GM12872 (cell line): ENCODE measurements at regions not wholly inside any gene's neighbourhood (a gene's known extent, or its start where the extent isn't known, plus 50 kb on each side); places are given as distances from the start of the nearest gene placed in this dataset.

ENCODE experiments used
- TF ChIP-seq, protein P1 (sequence below): IDR thresholded peaks from 3 replicates; pipeline ENCODE4 v1.5.1; 2011; ENCODE audit warnings: low read depth, mild to moderate bottlenecking, low read length, moderate library complexity; ENCODE audit not compliant: insufficient read depth

DNA sequence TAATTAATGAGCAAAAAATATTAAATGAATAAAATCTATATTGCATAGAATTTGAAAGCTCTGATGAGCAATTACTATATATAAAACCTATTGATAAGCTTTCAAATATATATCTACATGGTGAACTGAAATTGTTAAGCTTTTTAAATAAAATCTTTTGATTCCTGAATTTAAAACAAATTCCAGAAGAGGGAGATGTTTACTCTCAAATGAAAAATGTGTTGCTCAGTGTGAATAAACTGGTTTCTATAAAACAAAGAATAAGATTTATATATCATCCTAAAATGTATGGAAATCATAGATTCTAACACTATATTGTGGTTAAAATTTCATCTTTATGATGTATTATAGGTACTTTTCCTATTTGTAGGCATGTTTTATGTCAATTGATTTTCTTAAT, 171.5 kb upstream of the SLITRK6 start:
- TF ChIP-seq, protein P1, sequence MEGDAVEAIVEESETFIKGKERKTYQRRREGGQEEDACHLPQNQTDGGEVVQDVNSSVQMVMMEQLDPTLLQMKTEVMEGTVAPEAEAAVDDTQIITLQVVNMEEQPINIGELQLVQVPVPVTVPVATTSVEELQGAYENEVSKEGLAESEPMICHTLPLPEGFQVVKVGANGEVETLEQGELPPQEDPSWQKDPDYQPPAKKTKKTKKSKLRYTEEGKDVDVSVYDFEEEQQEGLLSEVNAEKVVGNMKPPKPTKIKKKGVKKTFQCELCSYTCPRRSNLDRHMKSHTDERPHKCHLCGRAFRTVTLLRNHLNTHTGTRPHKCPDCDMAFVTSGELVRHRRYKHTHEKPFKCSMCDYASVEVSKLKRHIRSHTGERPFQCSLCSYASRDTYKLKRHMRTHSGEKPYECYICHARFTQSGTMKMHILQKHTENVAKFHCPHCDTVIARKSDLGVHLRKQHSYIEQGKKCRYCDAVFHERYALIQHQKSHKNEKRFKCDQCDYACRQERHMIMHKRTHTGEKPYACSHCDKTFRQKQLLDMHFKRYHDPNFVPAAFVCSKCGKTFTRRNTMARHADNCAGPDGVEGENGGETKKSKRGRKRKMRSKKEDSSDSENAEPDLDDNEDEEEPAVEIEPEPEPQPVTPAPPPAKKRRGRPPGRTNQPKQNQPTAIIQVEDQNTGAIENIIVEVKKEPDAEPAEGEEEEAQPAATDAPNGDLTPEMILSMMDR: no peak

GRCh38 chr13:85969331-85969730, 170.1 kb upstream of the SLITRK6 start:
- TF ChIP-seq, protein P1: no peak

DNA sequence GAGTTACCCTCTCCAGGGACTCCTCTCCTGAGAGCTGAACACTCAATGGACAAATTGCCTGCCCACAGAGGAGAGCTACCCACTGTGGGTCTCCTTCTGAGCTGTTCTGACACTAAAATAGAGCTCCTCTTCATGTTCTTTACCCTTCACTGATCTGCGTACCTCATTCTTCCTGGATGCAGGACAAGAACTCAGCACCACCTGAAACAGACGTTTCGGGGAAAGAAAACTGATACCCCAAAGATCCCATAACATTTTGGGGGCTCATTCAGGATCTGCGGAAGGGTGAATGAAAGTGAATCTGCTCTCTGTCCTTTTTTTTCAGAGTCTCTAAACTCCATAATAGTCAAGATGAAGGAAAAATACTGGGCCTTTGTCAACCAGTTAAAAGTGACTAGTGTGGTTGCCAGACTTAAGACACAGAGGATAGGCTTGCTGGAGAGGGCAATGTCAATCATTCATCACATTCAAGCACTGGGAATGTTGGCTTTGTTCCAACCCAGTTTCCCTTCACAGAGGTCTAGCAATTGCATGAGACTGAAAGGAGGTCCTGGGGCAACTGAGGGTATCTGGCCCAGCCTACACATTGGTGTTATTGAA, 136.7 kb upstream of the SLITRK6 start:
- TF ChIP-seq, protein P1: no peak

DNA sequence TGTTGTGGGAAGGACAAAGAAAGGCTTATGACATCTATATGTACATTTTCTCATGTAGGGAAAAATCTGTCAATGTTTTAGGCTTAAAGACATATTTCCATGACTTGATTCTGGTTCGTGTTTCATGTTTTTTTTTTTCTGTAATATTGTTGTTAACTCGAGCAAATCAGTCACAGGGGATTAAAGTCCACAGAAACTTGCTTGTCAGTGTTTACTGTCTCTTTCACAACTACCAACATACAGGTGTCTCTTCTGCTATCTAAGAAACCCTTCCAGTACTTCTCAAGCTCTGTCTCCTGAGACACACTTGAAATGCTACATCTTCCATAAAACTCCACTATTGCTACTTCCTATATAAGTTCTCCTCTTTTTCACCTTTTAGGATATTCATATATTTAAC, 130.9 kb upstream of the SLITRK6 start:
- TF ChIP-seq, protein P1: no peak

- TF ChIP-seq, protein P1: no peak
Observed at GRCh38 chr13:85910962-85911361, 111.7 kb upstream of the SLITRK6 start.

DNA sequence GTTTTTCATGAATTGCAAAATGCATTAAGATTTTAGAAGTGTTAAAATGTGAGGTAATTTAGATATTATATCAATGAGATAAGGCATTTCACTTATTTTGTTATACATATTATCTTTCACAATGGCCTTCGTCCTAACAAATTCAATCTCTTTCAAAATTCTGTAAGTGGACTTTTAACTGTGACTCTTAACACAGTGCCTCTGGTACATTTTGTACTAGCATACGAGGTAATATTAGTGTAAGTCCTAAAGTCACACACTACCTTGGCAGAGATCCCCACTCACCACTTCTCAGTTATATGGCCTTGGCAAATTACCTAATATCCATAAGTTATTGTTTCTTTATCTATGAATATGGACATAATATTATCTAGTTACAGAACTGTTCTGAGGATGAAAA, 101.3 kb upstream of the SLITRK6 start:
- TF ChIP-seq, protein P1: no peak

DNA sequence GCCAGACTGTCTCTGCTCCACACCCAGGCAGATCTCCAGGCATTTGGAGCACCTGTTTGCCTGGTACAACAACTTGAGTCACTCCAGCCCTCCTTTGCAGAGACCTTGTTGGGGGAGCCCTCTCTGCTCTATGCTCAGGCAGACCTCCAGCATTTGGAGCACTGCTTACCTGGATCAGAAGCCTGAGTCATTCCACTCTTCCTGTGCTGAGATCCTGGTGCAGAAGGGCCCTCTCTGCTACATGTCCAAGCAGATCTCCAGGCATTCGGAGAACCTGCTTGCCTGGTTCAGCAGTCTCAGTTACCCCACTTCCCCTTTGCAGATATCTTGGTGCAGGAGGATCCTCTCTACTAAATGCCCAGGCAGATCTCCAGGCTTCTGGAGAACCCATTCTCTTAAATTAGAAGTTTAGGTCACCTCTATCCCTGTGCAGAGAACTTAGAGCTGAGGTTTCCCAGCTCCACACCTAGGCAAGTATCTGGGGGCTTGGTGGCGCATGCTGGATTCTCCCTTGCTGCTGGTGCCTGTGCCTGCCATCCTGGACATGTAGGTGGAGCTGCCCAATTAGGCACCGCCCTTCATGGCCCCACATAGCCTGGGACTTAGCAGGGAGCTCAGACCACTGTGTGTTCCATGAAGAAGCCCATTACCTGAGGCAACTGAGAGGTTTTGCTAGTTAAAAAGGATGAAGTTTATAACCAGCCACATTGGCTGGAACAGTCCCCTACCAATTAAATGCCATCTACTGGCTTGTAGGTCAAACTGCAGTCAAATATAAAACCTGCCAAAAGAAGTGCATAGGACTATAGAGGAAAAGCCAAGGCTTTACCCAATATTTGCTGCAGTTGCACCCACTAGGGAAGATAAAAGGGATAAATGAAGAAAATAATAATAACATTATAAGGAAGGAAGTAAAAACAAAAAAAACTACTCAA, 97.6 kb upstream of the SLITRK6 start:
- TF ChIP-seq, protein P1: 0 out of 3 replicates have a peak, but pooled peaks have one; percentile 26
